Gastroesophageal sphincter (tissue), 4 donors: ENCODE measurements at regions not wholly inside any gene's neighbourhood (a gene's known extent, or its start where the extent isn't known, plus 50 kb on each side); places are given as distances from the start of the nearest gene placed in this dataset.

Source experiments
- ATAC-seq: fragments of 150-250 bp; one replicate; pipeline ENCODE4 v1.9.1; 2016; ENCODE audit warnings: mild to moderate bottlenecking, moderate library complexity
- H3K27ac ChIP-seq, 4 donors: fragments of 200-600 bp; sonication (generic) in 3 of 4; 1 replicate in 3 of 4; 2 replicates in 1 of 4; pipeline ENCODE4 v1.5.1; 2016 to 2019
- H3K27me3 ChIP-seq: fragments of 200-600 bp; sonication (generic); one replicate; pipeline ENCODE4 v1.5.1; 2019
- H3K36me3 ChIP-seq, 2 donors: fragments of 200-600 bp; sonication (generic); one replicate each; pipeline ENCODE4 v1.5.1; 2019; ENCODE audit warnings: control low read depth in 1 of 2
- H3K4me1 ChIP-seq, 3 donors: fragments of 200-600 bp; sonication (generic); 1 replicate in 2 of 3; 2 replicates in 1 of 3; pipeline ENCODE4 v1.5.1; 2016 to 2019; ENCODE audit warnings: control low read depth in 2 of 3
- H3K4me3 ChIP-seq, 2 donors: fragments of 200-600 bp; sonication (generic); one replicate each; pipeline ENCODE4 v1.5.1; 2019; ENCODE audit warnings: mild to moderate bottlenecking in 1 of 2, moderate library complexity in 1 of 2
- H3K9me3 ChIP-seq, 3 donors: fragments of 200-600 bp; sonication (generic); one replicate each; pipeline ENCODE4 v1.5.1; 2017 to 2019; ENCODE audit warnings: control low read depth in 2 of 3
- EP300 ChIP-seq: sonication (generic); formaldehyde crosslinking; IDR thresholded peaks from one replicate; pipeline ENCODE4 v1.6.1; 2017; ENCODE audit warnings: antibody characterized with exemption, mild to moderate bottlenecking
- POLR2A ChIP-seq, 2 donors: fragments of 450-650 bp; IDR thresholded peaks; one replicate each; pipeline ENCODE4 v1.6.1; 2017; ENCODE audit warnings: antibody characterized with exemption in 2 of 2, mild to moderate bottlenecking in 2 of 2, moderate library complexity in 1 of 2
- POLR2AphosphoS5 ChIP-seq: sonication (generic); formaldehyde crosslinking; IDR thresholded peaks from one replicate; pipeline ENCODE4 v1.6.1; 2017; ENCODE audit warnings: antibody characterized with exemption
- WGBS, 2 donors: methylation state at CpG; one replicate each; pipeline ENCODE4 v1.1.5; 2018; ENCODE audit warnings: low coverage in 1 of 2; 5-methylcytosine and 5-hydroxymethylcytosine counted together
- TF ChIP-seq, protein P1 (sequence below), 4 experiments: fragments of 200-600 bp in 2 of 4; fragments of 450-650 bp in 2 of 4; sonication (generic) in 1 of 4; IDR thresholded peaks; one replicate each; pipeline ENCODE4 v1.5.1; 2017 to 2019; ENCODE audit warnings: antibody characterized with exemption in 4 of 4, mild to moderate bottlenecking in 2 of 4, moderate library complexity in 2 of 4

- Histone ChIP-seq H3K4me1 (peaks cover 0 to 9% (median 0%) of the 10 kb centered on the region in 3 donors), H3K27me3 (no peaks in the 10 kb centered on the region), H3K9me3 (no peaks in the 10 kb centered on the region), H3K27ac (no peak overlapping the region), H3K36me3 (no peaks in the 10 kb centered on the region), H3K4me3 (no peak overlapping the region)
- TF ChIP-seq POLR2AphosphoS5 (no peak), EP300 (no peak), POLR2A (IDR thresholded peaks at IDR 0.05) (no peak)
- TF ChIP-seq, protein P1, sequence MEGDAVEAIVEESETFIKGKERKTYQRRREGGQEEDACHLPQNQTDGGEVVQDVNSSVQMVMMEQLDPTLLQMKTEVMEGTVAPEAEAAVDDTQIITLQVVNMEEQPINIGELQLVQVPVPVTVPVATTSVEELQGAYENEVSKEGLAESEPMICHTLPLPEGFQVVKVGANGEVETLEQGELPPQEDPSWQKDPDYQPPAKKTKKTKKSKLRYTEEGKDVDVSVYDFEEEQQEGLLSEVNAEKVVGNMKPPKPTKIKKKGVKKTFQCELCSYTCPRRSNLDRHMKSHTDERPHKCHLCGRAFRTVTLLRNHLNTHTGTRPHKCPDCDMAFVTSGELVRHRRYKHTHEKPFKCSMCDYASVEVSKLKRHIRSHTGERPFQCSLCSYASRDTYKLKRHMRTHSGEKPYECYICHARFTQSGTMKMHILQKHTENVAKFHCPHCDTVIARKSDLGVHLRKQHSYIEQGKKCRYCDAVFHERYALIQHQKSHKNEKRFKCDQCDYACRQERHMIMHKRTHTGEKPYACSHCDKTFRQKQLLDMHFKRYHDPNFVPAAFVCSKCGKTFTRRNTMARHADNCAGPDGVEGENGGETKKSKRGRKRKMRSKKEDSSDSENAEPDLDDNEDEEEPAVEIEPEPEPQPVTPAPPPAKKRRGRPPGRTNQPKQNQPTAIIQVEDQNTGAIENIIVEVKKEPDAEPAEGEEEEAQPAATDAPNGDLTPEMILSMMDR (IDR thresholded peaks at IDR 0.05), result no peak
- ATAC-seq, result no peak
- WGBS, 2 donors, result 85 to 88% methylated on average over 10 to 14 of the region's 15 CpGs
Measured at GRCh38 chr4:138918169-138918869, 97.3 kb upstream of the NOCT start.

- TF ChIP-seq EP300, result no peak
- TF ChIP-seq, protein P1 (IDR thresholded peaks at IDR 0.05), result no peak
- TF ChIP-seq POLR2A (IDR thresholded peaks at IDR 0.05), result no peak
- no peak for TF ChIP-seq POLR2AphosphoS5
- 92 to 100% methylated on average over 1 of the region's 1 CpG for WGBS, 2 donors
- Histone ChIP-seq H3K4me1 (peaks cover 3 to 18% (median 7%) of the 10 kb centered on the region in 3 donors), H3K27ac (no peak overlapping the region), H3K9me3 (no peaks in the 10 kb centered on the region), H3K36me3 (no peaks in the 10 kb centered on the region), H3K4me3 (no peak overlapping the region), H3K27me3 (no peaks in the 10 kb centered on the region)
- no peak for ATAC-seq
Measured at GRCh38 chr4:138916763-138917162, 98.8 kb upstream of the NOCT start.

DNA sequence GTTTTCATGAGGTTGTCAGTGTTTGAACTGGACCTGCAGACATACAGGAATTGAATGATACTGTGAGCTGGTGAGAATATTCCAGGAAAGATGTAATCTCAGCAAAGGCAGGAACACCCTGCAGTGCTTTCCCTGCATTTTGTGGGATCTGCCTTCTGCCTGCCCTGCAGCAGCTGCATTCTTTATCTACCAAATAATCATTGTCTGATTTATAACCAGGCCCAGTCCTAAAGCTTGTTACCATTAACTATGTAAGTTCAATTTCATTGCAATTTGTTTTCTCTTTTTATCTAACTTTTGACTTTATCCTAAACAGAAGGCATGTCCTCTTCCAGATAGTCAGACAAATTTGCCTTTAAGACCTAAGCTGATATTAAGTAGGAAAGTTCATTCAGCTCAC lies 99.8 kb upstream of the NOCT start:
- TF ChIP-seq POLR2A (IDR thresholded peaks at IDR 0.05) (no peak), EP300 (no peak), POLR2AphosphoS5 (no peak)
- TF ChIP-seq, protein P1 (IDR thresholded peaks at IDR 0.05), result no peak
- no peak overlapping the region for H3K4me3 ChIP-seq
- no peaks in the 10 kb centered on the region for H3K36me3 ChIP-seq
- H3K4me1 ChIP-seq, result peaks cover 10 to 28% (median 11%) of the 10 kb centered on the region in 3 donors
- H3K9me3 ChIP-seq, result no peaks in the 10 kb centered on the region
- no peaks in the 10 kb centered on the region for H3K27me3 ChIP-seq
- ATAC-seq, result no peak
- H3K27ac ChIP-seq, result no peak overlapping the region

DNA sequence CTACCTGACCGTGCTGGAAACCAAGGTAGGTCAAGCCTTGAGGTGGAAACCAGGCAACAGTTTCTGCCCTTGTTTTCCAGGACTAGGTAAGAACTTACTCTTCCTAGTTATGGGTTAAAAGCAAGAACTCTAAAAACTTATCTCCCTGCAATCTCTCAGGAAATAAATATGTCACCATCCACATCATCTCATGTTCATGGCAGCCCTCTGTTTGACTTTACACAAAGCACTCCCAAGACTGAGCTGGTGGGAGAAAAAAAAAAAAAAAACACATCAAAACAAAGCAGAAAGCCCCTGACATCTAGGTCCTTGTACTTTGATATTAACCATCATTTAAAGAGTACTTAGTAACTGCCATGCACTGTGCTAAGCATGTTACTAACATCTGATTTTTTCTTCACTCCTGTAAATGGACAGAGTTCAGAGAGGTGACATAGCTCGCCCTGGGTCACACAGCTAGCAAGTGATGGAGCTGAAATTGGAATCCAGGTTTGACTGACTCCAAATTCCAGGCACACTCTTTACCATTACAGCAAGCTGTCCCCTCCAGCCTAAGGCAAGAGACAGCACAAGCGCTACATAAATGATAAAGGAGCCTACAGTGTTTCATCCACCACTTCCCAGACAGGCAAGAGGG lies 102.8 kb upstream of the NOCT start:
- H3K4me3 ChIP-seq, result no peak overlapping the region
- TF ChIP-seq EP300 (no peak), POLR2A (IDR thresholded peaks at IDR 0.05) (no peak), POLR2AphosphoS5 (no peak)
- TF ChIP-seq, protein P1 (IDR thresholded peaks at IDR 0.05), result no peak
- no peaks in the 10 kb centered on the region for H3K27me3 ChIP-seq
- H3K27ac ChIP-seq, result peak overlapping the region in 3 of 4 donors; percentile 68 to 82 (median 79)
- no peaks in the 10 kb centered on the region for H3K36me3 ChIP-seq
- no peak for ATAC-seq
- WGBS, 2 donors, result 89 to 96% methylated on average over 2 of the region's 3 CpGs
- H3K9me3 ChIP-seq, result no peaks in the 10 kb centered on the region
- peaks cover 10 to 30% (median 17%) of the 10 kb centered on the region in 3 donors for H3K4me1 ChIP-seq
